ENCODE measurements at regions not wholly inside any gene's neighbourhood (a gene's known extent, or its start where the extent isn't known, plus 50 kb on each side); places are given as distances from the start of the nearest gene placed in this dataset.

DNA sequence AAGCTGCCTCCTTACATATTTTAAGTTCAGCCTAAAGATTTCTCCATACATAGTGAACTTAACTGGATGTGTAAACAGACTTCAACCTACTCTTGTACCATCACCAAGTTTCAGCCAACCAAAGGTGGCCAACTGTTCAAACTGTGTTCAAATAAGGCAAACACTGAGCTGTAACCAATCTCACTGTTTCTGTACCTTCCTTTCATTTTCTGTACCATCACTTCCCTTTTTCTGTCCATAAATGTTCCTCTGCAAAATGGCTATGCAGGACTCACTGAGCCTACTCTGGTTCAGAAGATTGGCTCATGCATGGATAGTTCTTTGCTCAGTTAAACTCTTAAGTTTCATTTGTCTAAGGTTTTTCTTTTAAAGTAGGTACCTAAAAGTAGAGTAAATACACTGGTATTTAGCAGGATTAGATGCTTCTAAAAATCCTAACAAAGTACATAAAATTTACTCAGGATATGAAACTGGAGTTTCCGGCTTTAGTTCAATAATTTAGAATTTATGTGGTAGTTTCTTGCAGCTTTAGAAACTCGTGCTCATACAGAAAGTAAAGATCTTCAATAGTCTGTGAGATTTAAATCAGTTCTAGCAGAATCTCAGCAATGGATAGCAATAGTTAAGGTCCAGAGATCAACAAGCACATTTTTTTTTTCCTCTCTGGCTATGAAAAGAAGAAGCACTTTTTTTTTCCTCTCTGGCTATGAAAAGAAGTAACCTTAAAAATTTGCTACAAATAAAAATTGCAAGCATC, 282.0 kb upstream of the PPFIA2 start:
- Histone ChIP-seq H3K9me3 (peaks cover 0 to 1% (median 0%) of the 10 kb centered on the region in 12 donors), H3K36me3 (no peaks in the 10 kb centered on the region), H3K4me1 (no peaks in the 10 kb centered on the region), H3K4me3 (no peak overlapping the region), H3K27ac (no peak overlapping the region), H3K27me3 (no peaks in the 10 kb centered on the region)
- intact Hi-C loops (cut with DNase I), result no loop called here
- TF ChIP-seq, protein P1, sequence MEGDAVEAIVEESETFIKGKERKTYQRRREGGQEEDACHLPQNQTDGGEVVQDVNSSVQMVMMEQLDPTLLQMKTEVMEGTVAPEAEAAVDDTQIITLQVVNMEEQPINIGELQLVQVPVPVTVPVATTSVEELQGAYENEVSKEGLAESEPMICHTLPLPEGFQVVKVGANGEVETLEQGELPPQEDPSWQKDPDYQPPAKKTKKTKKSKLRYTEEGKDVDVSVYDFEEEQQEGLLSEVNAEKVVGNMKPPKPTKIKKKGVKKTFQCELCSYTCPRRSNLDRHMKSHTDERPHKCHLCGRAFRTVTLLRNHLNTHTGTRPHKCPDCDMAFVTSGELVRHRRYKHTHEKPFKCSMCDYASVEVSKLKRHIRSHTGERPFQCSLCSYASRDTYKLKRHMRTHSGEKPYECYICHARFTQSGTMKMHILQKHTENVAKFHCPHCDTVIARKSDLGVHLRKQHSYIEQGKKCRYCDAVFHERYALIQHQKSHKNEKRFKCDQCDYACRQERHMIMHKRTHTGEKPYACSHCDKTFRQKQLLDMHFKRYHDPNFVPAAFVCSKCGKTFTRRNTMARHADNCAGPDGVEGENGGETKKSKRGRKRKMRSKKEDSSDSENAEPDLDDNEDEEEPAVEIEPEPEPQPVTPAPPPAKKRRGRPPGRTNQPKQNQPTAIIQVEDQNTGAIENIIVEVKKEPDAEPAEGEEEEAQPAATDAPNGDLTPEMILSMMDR (IDR thresholded peaks at IDR 0.05), result no peak
- TF ChIP-seq POLR2A (IDR thresholded peaks at IDR 0.05), result no peak
- ATAC-seq (no peak), DNase-seq (no peak)
- WGBS, 4 donors, result 64 to 77% (median 74%) methylated on average over 2 of the region's 2 CpGs

DNA sequence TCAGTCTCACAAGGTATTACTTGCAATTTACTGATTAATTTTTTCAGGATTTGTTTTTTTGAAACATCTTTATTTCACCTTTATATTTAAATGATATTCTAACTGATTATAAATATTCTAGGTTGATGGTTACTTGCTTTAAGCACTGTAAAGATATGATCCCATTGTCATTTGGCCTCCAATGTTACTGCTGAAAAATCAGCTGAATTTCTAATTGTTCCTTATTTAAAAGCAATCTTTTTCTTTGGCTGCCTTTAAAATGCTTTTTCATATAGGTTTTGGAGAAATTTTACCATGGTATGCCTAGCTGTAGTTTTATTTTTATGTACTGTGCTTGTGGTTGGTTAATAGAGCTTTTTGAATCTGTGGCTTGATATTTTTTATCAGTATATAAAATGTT, 275.6 kb upstream of the PPFIA2 start:
- Histone ChIP-seq H3K4me3 (no peak overlapping the region), H3K27me3 (no peaks in the 10 kb centered on the region), H3K27ac (no peak overlapping the region), H3K9me3 (peaks cover 0 to 27% (median 6%) of the 10 kb centered on the region in 12 donors), H3K4me1 (no peaks in the 10 kb centered on the region), H3K36me3 (no peaks in the 10 kb centered on the region)
- no peak for DNase-seq
- no peak for ATAC-seq
- intact Hi-C loops (cut with DNase I), result no loop called here
- TF ChIP-seq, protein P1 (IDR thresholded peaks at IDR 0.05), result no peak
- no peak for TF ChIP-seq POLR2A (IDR thresholded peaks at IDR 0.05)

DNA sequence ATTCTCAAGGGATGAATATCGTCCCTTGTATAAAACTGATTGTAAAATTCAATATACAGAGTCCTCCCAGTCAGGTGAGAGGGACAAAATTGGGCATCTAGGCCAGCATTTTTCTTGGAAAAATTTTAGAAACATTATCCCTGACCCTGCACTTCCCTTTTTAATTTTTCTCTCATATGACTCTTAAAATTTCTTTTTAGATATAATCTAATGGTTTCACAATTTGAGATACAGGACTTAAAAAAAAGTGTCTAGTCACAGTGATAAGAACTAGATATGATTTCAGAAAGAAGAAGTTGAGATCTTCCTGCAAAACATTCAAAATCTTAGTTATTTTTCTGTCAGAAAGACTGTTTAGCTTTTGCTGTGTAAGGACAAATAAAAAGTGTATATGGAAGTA, 270.8 kb upstream of the PPFIA2 start:
- Histone ChIP-seq H3K9me3 (peaks cover 0 to 22% (median 4%) of the 10 kb centered on the region in 12 donors), H3K4me1 (no peaks in the 10 kb centered on the region), H3K27me3 (no peaks in the 10 kb centered on the region), H3K27ac (no peak overlapping the region), H3K36me3 (no peaks in the 10 kb centered on the region), H3K4me3 (no peak overlapping the region)
- 66 to 72% (median 68%) methylated on average over 1 of the region's 1 CpG for WGBS, 4 donors
- TF ChIP-seq, protein P1 (IDR thresholded peaks at IDR 0.05), result no peak
- TF ChIP-seq POLR2A (IDR thresholded peaks at IDR 0.05), result no peak
- ATAC-seq (no peak), DNase-seq (no peak)
- intact Hi-C loops (cut with DNase I), result no loop called here

DNA sequence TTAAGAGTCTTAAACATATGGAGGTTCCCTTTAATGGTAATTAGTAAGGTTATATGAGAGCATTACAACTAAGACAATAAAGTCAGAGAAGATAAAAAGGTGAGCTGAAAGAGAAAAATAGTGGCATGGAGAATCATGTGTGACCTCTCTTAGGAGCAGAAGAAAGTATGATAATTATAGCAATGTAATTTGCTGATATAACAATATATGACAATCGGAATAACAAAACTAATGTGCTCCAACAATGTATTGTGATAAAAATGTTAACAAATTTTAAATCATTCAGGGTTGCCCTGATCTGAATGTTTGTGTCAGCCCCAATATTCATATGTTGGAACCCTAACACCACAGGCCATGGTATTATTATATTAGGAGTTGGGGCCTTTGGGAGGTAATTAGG, 269.6 kb upstream of the PPFIA2 start:
- WGBS, 4 donors, result 82 to 91% (median 89%) methylated on average over 1 of the region's 1 CpG
- no peak overlapping the region for H3K27ac ChIP-seq
- no peak for ATAC-seq
- no peaks in the 10 kb centered on the region for H3K4me1 ChIP-seq
- peaks cover 0 to 11% (median 0%) of the 10 kb centered on the region in 12 donors for H3K9me3 ChIP-seq
- no peak overlapping the region for H3K4me3 ChIP-seq
- H3K36me3 ChIP-seq, result no peaks in the 10 kb centered on the region
- no peak for DNase-seq
- no peak for TF ChIP-seq POLR2A (IDR thresholded peaks at IDR 0.05)
- TF ChIP-seq, protein P1 (IDR thresholded peaks at IDR 0.05), result no peak
- intact Hi-C loops (cut with DNase I), result no loop called here
- H3K27me3 ChIP-seq, result no peaks in the 10 kb centered on the region
